OCI-LY3 (cell line): ENCODE measurements at regions not wholly inside any gene's neighbourhood (a gene's known extent, or its start where the extent isn't known, plus 50 kb on each side); places are given as distances from the start of the nearest gene placed in this dataset.
"Not testable (repeated sequence)": the region's sequence is repeated elsewhere in the genome, so short reads cannot be mapped to it uniquely, and the experiment has no call there.

Experiments used
- H2AFZ ChIP-seq: fragments of 200-600, 300-600 bp; shearing (Covaris generic); 2 replicates; pipeline ENCODE4 v1.6.0; 2014; ENCODE audit warnings: antibody characterized with exemption, low read depth, low read length
- H3K27ac ChIP-seq: fragments of 200-600, 300-600 bp; sonication (generic); 2 replicates; pipeline ENCODE4 v1.5.1; 2014; ENCODE audit warnings: mild to moderate bottlenecking, low read length, moderate library complexity, mixed read lengths
- H3K27me3 ChIP-seq: fragments of 200-600, 300-600 bp; sonication (generic); 2 replicates; pipeline ENCODE4 v1.6.1; 2014; ENCODE audit warnings: low read depth, low read length, mixed read lengths
- H3K36me3 ChIP-seq: fragments of 200-600, 300-600 bp; sonication (generic); replicated peaks from 2 replicates; pipeline ENCODE3; 2014; ENCODE audit warnings: low read depth, low read length, mixed read lengths
- H3K4me1 ChIP-seq: fragments of 300-600, 200-600 bp; sonication (generic); 2 replicates; pipeline ENCODE4 v1.6.1; 2014; ENCODE audit warnings: low read length, mixed read lengths
- H3K4me2 ChIP-seq: fragments of 200-600, 300-600 bp; sonication (generic); 2 replicates; pipeline ENCODE4 v1.6.1; 2014; ENCODE audit warnings: low read length, mixed read lengths
- H3K4me3 ChIP-seq: fragments of 300-600, 200-600 bp; sonication (generic); 2 replicates; pipeline ENCODE4 v1.5.1; 2014; ENCODE audit warnings: antibody characterized with exemption, mild to moderate bottlenecking, low read length, moderate library complexity
- H3K79me2 ChIP-seq: fragments of 300-600, 200-600 bp; shearing (Covaris generic); 2 replicates; pipeline ENCODE4 v1.6.1; 2014; ENCODE audit warnings: mild to moderate bottlenecking, low read length, mixed read lengths
- H3K9ac ChIP-seq: fragments of 300-600, 200-600 bp; shearing (Covaris generic); 2 replicates; pipeline ENCODE4 v1.6.0; 2014; ENCODE audit warnings: mild to moderate bottlenecking, low read length, moderate library complexity
- H3K9me3 ChIP-seq: fragments of 200-600, 300-600 bp; shearing (Covaris generic); 2 replicates; pipeline ENCODE4 v1.6.1; 2014; ENCODE audit warnings: low read length, mixed read lengths; ENCODE audit not compliant: insufficient read depth
- H4K20me1 ChIP-seq: fragments of 200-600, 300-600 bp; sonication (generic); 2 replicates; pipeline ENCODE4 v1.6.1; 2016; ENCODE audit warnings: low read length, mixed read lengths; ENCODE audit not compliant: insufficient read depth
- CTCF ChIP-seq: fragments of 200-600, 300-600 bp; sonication (generic); IDR thresholded peaks from 2 replicates; pipeline ENCODE4 v1.5.1; 2014; ENCODE audit warnings: antibody characterized with exemption, low read length, low read depth
- EZH2phosphoT487 ChIP-seq: fragments of 200-600 bp; shearing (Covaris generic); IDR thresholded peaks from 2 replicates; pipeline ENCODE4 v1.6.1; 2018; ENCODE audit warnings: antibody characterized with exemption, mixed run types, low read depth

- Histone ChIP-seq H2AFZ (no peak overlapping the region), H3K36me3 (no peaks in the 10 kb centered on the region), H3K79me2 (no peaks in the 10 kb centered on the region), H3K27me3 (peaks cover 25% of the 10 kb centered on the region), H4K20me1 (peaks cover 5% of the 10 kb centered on the region; the same call in 1 of the 2 replicates), H3K4me3 (peak overlapping the region; percentile 50; the same call in 1 of the 2 replicates), H3K9me3 (no peaks in the 10 kb centered on the region), H3K4me1 (peaks cover 45% of the 10 kb centered on the region), H3K4me2 (peak overlapping the region; percentile 74), H3K27ac (peak overlapping the region; percentile 9; the same call in 1 of the 2 replicates), H3K9ac (no peak overlapping the region; the same call in 1 of the 2 replicates)
- no peak for TF ChIP-seq EZH2phosphoT487
- TF ChIP-seq CTCF = no peak
Measured at GRCh38 chr4:110869862-110870572, 247.1 kb upstream of the PITX2 start.

GRCh38 chr4:110876214-110876613 lies 253.3 kb upstream of the PITX2 start:
- H3K27ac ChIP-seq, H3K27me3 ChIP-seq, H3K4me1 ChIP-seq, H3K79me2 ChIP-seq, H3K9ac ChIP-seq, H2AFZ ChIP-seq, H3K4me3 ChIP-seq, H4K20me1 ChIP-seq, H3K4me2 ChIP-seq, H3K36me3 ChIP-seq, H3K9me3 ChIP-seq: not testable (repeated sequence)

GRCh38 chr4:110876866-110877265 lies 254.0 kb upstream of the PITX2 start:
- no peaks in the 10 kb centered on the region for H3K36me3 ChIP-seq
- no peak overlapping the region for H3K4me3 ChIP-seq
- no peaks in the 10 kb centered on the region for H3K4me1 ChIP-seq
- H3K4me2 ChIP-seq = no peak overlapping the region
- no peaks in the 10 kb centered on the region for H3K9me3 ChIP-seq
- no peaks in the 10 kb centered on the region for H4K20me1 ChIP-seq
- no peak overlapping the region for H3K9ac ChIP-seq
- peaks cover 4% of the 10 kb centered on the region; the same call in 1 of the 2 replicates for H3K27me3 ChIP-seq
- H2AFZ ChIP-seq = no peak overlapping the region
- H3K79me2 ChIP-seq = no peaks in the 10 kb centered on the region
- no peak for TF ChIP-seq EZH2phosphoT487
- no peak for TF ChIP-seq CTCF
- no peak overlapping the region for H3K27ac ChIP-seq

- H2AFZ ChIP-seq = no peak overlapping the region
- H3K27me3 ChIP-seq = peaks cover 4% of the 10 kb centered on the region; the same call in 1 of the 2 replicates
- H3K9me3 ChIP-seq = no peaks in the 10 kb centered on the region
- H3K4me3 ChIP-seq = no peak overlapping the region
- H3K4me1 ChIP-seq = no peaks in the 10 kb centered on the region
- H4K20me1 ChIP-seq = no peaks in the 10 kb centered on the region
- no peaks in the 10 kb centered on the region for H3K79me2 ChIP-seq
- H3K27ac ChIP-seq = no peak overlapping the region
- H3K9ac ChIP-seq = no peak overlapping the region
- TF ChIP-seq CTCF (no peak), EZH2phosphoT487 (no peak)
- H3K36me3 ChIP-seq = no peaks in the 10 kb centered on the region
- H3K4me2 ChIP-seq = no peak overlapping the region
Measured at GRCh38 chr4:110877778-110878370, 255.0 kb upstream of the PITX2 start.
